B cell (primary cell): ENCODE measurements at regions not wholly inside any gene's neighbourhood (a gene's known extent, or its start where the extent isn't known, plus 50 kb on each side); places are given as distances from the start of the nearest gene placed in this dataset.

Experiments used
- ATAC-seq: fragments of 200-7000 bp; cut with Tn5 transposase; one replicate; pipeline ENCODE4 v1.10.0; 2021; ENCODE audit warnings: low read depth, mild to moderate bottlenecking, moderate number of reproducible peaks, moderate library complexity
- CTCF ChIA-PET: fragments of 350-600 bp; sonication (Branson Sonifier 250); formaldehyde crosslinking; loops from one replicate; lab custom pipeline; 2021; ENCODE audit warnings: antibody characterized with exemption, inconsistent platforms; lab: Charles Lee
- POLR2A ChIA-PET: fragments of 350-600 bp; sonication (Branson Sonifier 250); formaldehyde crosslinking; loops from one replicate; lab custom pipeline; 2021; ENCODE audit warnings: antibody characterized with exemption; lab: Charles Lee
- DNase-seq: peaks from one replicate; pipeline ENCODE4 v3.0.0; 2013
- H2AFZ ChIP-seq: 2 replicates; pipeline ENCODE4 v1.6.1; 2012; ENCODE audit warnings: mild to moderate bottlenecking, low read depth, low read length; ENCODE audit not compliant: insufficient read depth, poor library complexity, severe bottlenecking
- H3K27ac ChIP-seq, 2 donors: 1 replicate in 1 of 2; 2 replicates in 1 of 2; pipeline ENCODE4 v1.5.1; 2012 to 2013; ENCODE audit warnings: low read length in 2 of 2, mild to moderate bottlenecking in 2 of 2, moderate library complexity in 1 of 2
- H3K27me3 ChIP-seq, 4 experiments: fragments of 200-600 bp in 1 of 4; sonication (generic) in 1 of 4; replicated peaks in 1 of 4; 1 replicate in 2 of 4; 2 replicates in 2 of 4; pipeline versions ENCODE4 v1.6.1 to v1.7.0; 2013 to 2016; ENCODE audit warnings: low read length in 3 of 4, mild to moderate bottlenecking in 2 of 4, mixed read lengths in 1 of 4, moderate library complexity in 1 of 4; ENCODE audit not compliant: insufficient read depth in 4 of 4, control insufficient read depth in 3 of 4; ENCODE audit errors: control extremely low read depth in 1 of 4
- H3K36me3 ChIP-seq, 2 experiments: replicated peaks in 1 of 2; 1 replicate in 1 of 2; 2 replicates in 1 of 2; pipeline versions ENCODE4 v1.6.1 to v1.7.1; 2013; ENCODE audit warnings: low read length in 1 of 2; ENCODE audit not compliant: insufficient read depth in 2 of 2, control insufficient read depth in 1 of 2; ENCODE audit errors: control extremely low read depth in 1 of 2, extremely low read depth in 1 of 2
- H3K4me1 ChIP-seq, 2 donors: fragments of 200-600 bp in 1 of 2; sonication (generic) in 1 of 2; 1 replicate in 1 of 2; 2 replicates in 1 of 2; pipeline versions ENCODE4 v1.5.1 to v1.6.1; 2013 to 2017; ENCODE audit warnings: low read length in 2 of 2; ENCODE audit not compliant: control insufficient read depth in 2 of 2, insufficient read depth in 2 of 2
- H3K4me2 ChIP-seq: replicated peaks from 2 replicates; pipeline ENCODE3; 2012; ENCODE audit warnings: mild to moderate bottlenecking, low read depth, low read length; ENCODE audit not compliant: poor library complexity, severe bottlenecking
- H3K4me3 ChIP-seq, 5 experiments: fragments of 200-600 bp in 1 of 5; sonication (generic) in 1 of 5; 1 replicate in 3 of 5; 2 replicates in 2 of 5; pipeline versions ENCODE4 v1.5.1 to v1.7.0; 2011 to 2016; ENCODE audit warnings: low read length in 4 of 5, mild to moderate bottlenecking in 4 of 5, low read depth in 2 of 5, control low read depth in 1 of 5, moderate library complexity in 1 of 5; ENCODE audit not compliant: insufficient read depth in 1 of 5; ENCODE audit errors: control extremely low read depth in 1 of 5, extremely low read depth in 1 of 5
- H3K79me2 ChIP-seq: fragments of 200-600 bp; sonication (generic); one replicate; pipeline ENCODE4 v1.6.0; 2016; ENCODE audit warnings: low read length; ENCODE audit not compliant: control insufficient read depth, insufficient read depth
- H3K9ac ChIP-seq: fragments of 200-600 bp; sonication (generic); 2 replicates; pipeline ENCODE4 v1.6.1; 2017; ENCODE audit warnings: mild to moderate bottlenecking, low read length, moderate library complexity
- H3K9me3 ChIP-seq, 3 donors: one replicate each; pipeline versions ENCODE4 v1.6.1 to v1.7.1; 2013; ENCODE audit warnings: low read length in 2 of 3; ENCODE audit not compliant: control insufficient read depth in 2 of 3, insufficient read depth in 1 of 3; ENCODE audit errors: control extremely low read depth in 1 of 3
- H4K20me1 ChIP-seq: 2 replicates; pipeline ENCODE4 v1.6.0; 2012; ENCODE audit warnings: mild to moderate bottlenecking, low read length; ENCODE audit not compliant: insufficient read depth, control insufficient read depth, poor library complexity, severe bottlenecking
- H3K27ac Mint-ChIP-seq: one replicate; pipeline ENCODE4 v1.8.0; 2021; ENCODE audit warnings: mixed read lengths
- H3K27me3 Mint-ChIP-seq: one replicate; pipeline ENCODE4 v1.8.0; 2021; ENCODE audit warnings: mixed read lengths
- H3K4me1 Mint-ChIP-seq: one replicate; pipeline ENCODE4 v1.8.0; 2021; ENCODE audit warnings: mixed read lengths
- H3K4me3 Mint-ChIP-seq: one replicate; pipeline ENCODE4 v1.8.0; 2021; ENCODE audit warnings: mixed read lengths
- H3K9me3 Mint-ChIP-seq: one replicate; pipeline ENCODE4 v1.8.0; 2022; ENCODE audit warnings: mixed read lengths; ENCODE audit not compliant: insufficient read depth
- EZH2 ChIP-seq: IDR thresholded peaks from 2 replicates; pipeline ENCODE4 v1.6.1; 2012; ENCODE audit warnings: borderline replicate concordance, low read depth, mild to moderate bottlenecking, moderate library complexity, low read length; ENCODE audit not compliant: insufficient read depth, poor library complexity, severe bottlenecking
- WGBS: methylation state at CpG from one replicate; pipeline ENCODE4 v1.1.5; 2013; ENCODE audit warnings: missing lambda C conversion rate; ENCODE audit not compliant: insufficient coverage; 5-methylcytosine and 5-hydroxymethylcytosine counted together
- intact Hi-C: fragments of 100-400 bp; cut with micrococcal nuclease; formaldehyde crosslinking; loops from one replicate; pipeline ENCODE4 v1.10.0; 2022
- TF ChIP-seq, protein P1 (sequence below): fragments of 200-600 bp; IDR thresholded peaks from one replicate; pipeline ENCODE4 v1.8.0; 2022; ENCODE audit warnings: antibody characterized with exemption, mild to moderate bottlenecking

DNA sequence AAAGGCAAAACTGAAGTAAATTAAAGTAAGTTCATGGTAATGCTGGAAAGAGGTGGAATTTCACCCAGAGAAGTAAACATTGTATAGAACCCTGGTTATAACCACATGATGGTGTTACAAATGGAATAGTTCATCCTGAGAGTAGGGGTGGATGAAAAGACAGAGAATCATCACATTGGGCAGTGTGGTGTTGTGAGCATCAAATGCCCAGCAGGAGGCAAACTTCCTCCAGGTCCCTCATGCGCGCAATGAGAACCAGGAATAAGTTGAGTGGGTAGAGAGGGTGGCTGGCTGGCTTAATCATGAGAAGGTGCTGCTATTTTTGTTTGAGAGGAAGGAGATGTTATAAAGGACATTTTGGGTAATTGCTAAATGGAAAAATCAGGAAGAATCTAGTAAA, 163.3 kb upstream of the HMHB1 start:
- intact Hi-C loops: no loop called here
- 100% methylated on average over 2 of the region's 2 CpGs for WGBS
- H3K27me3 Mint-ChIP-seq: no peaks in the 10 kb centered on the region
- no peaks in the 10 kb centered on the region for H3K27me3 ChIP-seq
- no peaks in the 10 kb centered on the region for H3K9me3 Mint-ChIP-seq
- ATAC-seq: no peak
- no peak overlapping the region for H3K4me3 ChIP-seq
- no peak overlapping the region for H3K4me2 ChIP-seq
- no peaks in the 10 kb centered on the region for H3K4me1 Mint-ChIP-seq
- TF ChIP-seq EZH2: no peak
- no peak overlapping the region for H3K27ac Mint-ChIP-seq
- no peak overlapping the region for H3K4me3 Mint-ChIP-seq
- no peaks in the 10 kb centered on the region for H4K20me1 ChIP-seq
- POLR2A ChIA-PET: no interaction called here
- no peaks in the 10 kb centered on the region for H3K36me3 ChIP-seq
- no peak overlapping the region for H3K9ac ChIP-seq
- H3K79me2 ChIP-seq: no peaks in the 10 kb centered on the region
- no peak for DNase-seq
- CTCF ChIA-PET: no interaction called here
- no peak overlapping the region for H3K27ac ChIP-seq
- H3K9me3 ChIP-seq: no peaks in the 10 kb centered on the region
- no peaks in the 10 kb centered on the region for H3K4me1 ChIP-seq
- H2AFZ ChIP-seq: no peak overlapping the region

DNA sequence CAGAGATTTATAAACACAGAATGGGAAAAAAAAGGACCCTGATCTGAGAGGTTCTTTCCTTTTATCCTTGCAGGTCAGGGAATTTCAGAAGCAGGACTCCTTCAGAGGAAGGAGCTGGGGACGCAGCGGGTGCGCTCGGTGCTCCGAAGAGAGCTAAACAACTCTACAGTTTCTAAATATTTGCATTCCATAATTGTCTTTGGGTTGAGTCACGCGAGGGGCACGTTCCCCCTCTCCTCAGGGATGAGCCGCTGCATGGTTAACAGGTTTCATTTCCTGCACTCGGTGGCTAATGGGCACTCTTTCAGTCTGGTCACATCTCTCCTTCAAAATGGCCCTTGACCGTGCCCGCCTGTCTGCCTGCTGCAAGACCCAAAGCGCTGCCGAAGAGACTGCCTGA, 165.0 kb upstream of the HMHB1 start:
- H3K4me2 ChIP-seq: no peak overlapping the region
- TF ChIP-seq, protein P1, sequence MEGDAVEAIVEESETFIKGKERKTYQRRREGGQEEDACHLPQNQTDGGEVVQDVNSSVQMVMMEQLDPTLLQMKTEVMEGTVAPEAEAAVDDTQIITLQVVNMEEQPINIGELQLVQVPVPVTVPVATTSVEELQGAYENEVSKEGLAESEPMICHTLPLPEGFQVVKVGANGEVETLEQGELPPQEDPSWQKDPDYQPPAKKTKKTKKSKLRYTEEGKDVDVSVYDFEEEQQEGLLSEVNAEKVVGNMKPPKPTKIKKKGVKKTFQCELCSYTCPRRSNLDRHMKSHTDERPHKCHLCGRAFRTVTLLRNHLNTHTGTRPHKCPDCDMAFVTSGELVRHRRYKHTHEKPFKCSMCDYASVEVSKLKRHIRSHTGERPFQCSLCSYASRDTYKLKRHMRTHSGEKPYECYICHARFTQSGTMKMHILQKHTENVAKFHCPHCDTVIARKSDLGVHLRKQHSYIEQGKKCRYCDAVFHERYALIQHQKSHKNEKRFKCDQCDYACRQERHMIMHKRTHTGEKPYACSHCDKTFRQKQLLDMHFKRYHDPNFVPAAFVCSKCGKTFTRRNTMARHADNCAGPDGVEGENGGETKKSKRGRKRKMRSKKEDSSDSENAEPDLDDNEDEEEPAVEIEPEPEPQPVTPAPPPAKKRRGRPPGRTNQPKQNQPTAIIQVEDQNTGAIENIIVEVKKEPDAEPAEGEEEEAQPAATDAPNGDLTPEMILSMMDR: no peak
- TF ChIP-seq EZH2: no peak

More for the DNA sequence above, 165.0 kb upstream of the HMHB1 start:
- 97% methylated on average over 11 of the region's 14 CpGs for WGBS
- Histone ChIP-seq H3K4me3 (no peak overlapping the region), H4K20me1 (no peaks in the 10 kb centered on the region), H3K79me2 (no peaks in the 10 kb centered on the region), H3K9ac (no peak overlapping the region), H3K27ac (no peak overlapping the region), H2AFZ (no peak overlapping the region), H3K27me3 (no peaks in the 10 kb centered on the region), H3K36me3 (no peaks in the 10 kb centered on the region), H3K9me3 (no peaks in the 10 kb centered on the region), H3K4me1 (no peaks in the 10 kb centered on the region)
- ChIA-PET CTCF (no interaction called here), POLR2A (no interaction called here)
- DNase-seq (no peak), ATAC-seq (no peak)
- Mint-ChIP-seq H3K27ac (no peak overlapping the region), H3K4me3 (no peak overlapping the region), H3K27me3 (no peaks in the 10 kb centered on the region), H3K9me3 (no peaks in the 10 kb centered on the region), H3K4me1 (no peaks in the 10 kb centered on the region)
- intact Hi-C loops: no loop called here
